ENCODE measurements at regions not wholly inside any gene's neighbourhood (a gene's known extent, or its start where the extent isn't known, plus 50 kb on each side); places are given as distances from the start of the nearest gene placed in this dataset.

- TF ChIP-seq ZBTB33 (IDR thresholded peaks at IDR 0.05) (no peak), CTCF (IDR thresholded peaks at IDR 0.05; ENCODE audit: low read depth, low read length, missing input control) (no peak), JUND (IDR thresholded peaks at IDR 0.05) (no peak), SP1 (IDR thresholded peaks at IDR 0.05) (no peak), REST (IDR thresholded peaks at IDR 0.05) (no peak), GABPA (IDR thresholded peaks at IDR 0.05 in 1 of 2, conservative IDR thresholded peaks at IDR 0.05 in 1 of 2) (no peak), RAD21 (IDR thresholded peaks at IDR 0.05) (no peak)
These were observed 78.9 kb upstream of the SPIN4 start for GRCh38 chrX:63430026-63430425.

All from liver (tissue), 3 donors.